NT2/D1 (cell line): ENCODE measurements at regions not wholly inside any gene's neighbourhood (a gene's known extent, or its start where the extent isn't known, plus 50 kb on each side); places are given as distances from the start of the nearest gene placed in this dataset.

Source experiments
- DNase-seq: peaks from one replicate; pipeline ENCODE4 v3.0.0-alpha.2; 2011; ENCODE audit warnings: low read depth, low spot score
- H3K27me3 ChIP-seq: 2 replicates; pipeline ENCODE4 v1.6.0; 2011; ENCODE audit warnings: mild to moderate bottlenecking; ENCODE audit not compliant: insufficient read length, insufficient read depth
- H3K36me3 ChIP-seq: 2 replicates; pipeline ENCODE4 v1.6.1; 2011; ENCODE audit warnings: mild to moderate bottlenecking, low read length, mixed read lengths; ENCODE audit not compliant: insufficient read depth, insufficient read length
- H3K4me1 ChIP-seq: 2 replicates; pipeline ENCODE4 v1.5.1; 2011; ENCODE audit not compliant: insufficient read depth, insufficient read length
- H3K4me3 ChIP-seq: 2 replicates; pipeline ENCODE4 v1.5.1; 2011; ENCODE audit warnings: low read depth; ENCODE audit not compliant: insufficient read length
- H3K9ac ChIP-seq: 2 replicates; pipeline ENCODE4 v1.6.0; 2011; ENCODE audit warnings: low read depth; ENCODE audit not compliant: insufficient read length
- H3K9me3 ChIP-seq: 2 replicates; pipeline ENCODE4 v1.5.1; 2011; ENCODE audit warnings: mild to moderate bottlenecking, low read length; ENCODE audit not compliant: insufficient read depth
- SUZ12 ChIP-seq: IDR thresholded peaks from 2 replicates; pipeline ENCODE4 v1.6.1; 2011; ENCODE audit not compliant: insufficient read length, insufficient read depth; ENCODE audit errors: extremely low read depth
- YY1 ChIP-seq: IDR thresholded peaks from 2 replicates; pipeline ENCODE4 v1.6.1; 2011; ENCODE audit not compliant: insufficient read length, insufficient read depth
- ZNF274 ChIP-seq: IDR thresholded peaks from 2 replicates; pipeline ENCODE4 v1.6.1; 2011; ENCODE audit warnings: mild to moderate bottlenecking, low read depth, low read length

DNA sequence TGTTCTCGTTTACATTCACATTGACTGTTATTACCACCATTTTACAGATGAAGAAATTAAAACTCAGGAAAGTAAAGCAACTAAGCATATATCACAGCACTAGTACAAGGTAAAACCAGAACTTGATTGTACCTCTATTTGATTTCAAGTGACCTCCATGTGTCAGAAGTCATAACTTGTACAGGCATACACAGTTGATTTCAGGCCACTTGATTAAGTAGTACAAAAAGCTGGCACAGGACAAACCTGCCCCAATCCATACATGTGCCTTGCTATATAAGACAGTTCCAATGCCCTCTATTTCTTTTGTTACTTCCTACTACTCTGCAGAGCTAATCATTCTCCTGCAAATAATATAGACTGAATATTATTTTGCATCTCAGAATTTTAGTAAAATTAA is 58.8 kb upstream of the VGLL2 start:
- Histone ChIP-seq H3K9me3 (no peaks in the 10 kb centered on the region), H3K9ac (no peak overlapping the region), H3K36me3 (no peaks in the 10 kb centered on the region), H3K27me3 (no peaks in the 10 kb centered on the region), H3K4me3 (no peak overlapping the region), H3K4me1 (no peaks in the 10 kb centered on the region)
- TF ChIP-seq ZNF274 (no peak), YY1 (no peak), SUZ12 (no peak)
- no peak for DNase-seq

DNA sequence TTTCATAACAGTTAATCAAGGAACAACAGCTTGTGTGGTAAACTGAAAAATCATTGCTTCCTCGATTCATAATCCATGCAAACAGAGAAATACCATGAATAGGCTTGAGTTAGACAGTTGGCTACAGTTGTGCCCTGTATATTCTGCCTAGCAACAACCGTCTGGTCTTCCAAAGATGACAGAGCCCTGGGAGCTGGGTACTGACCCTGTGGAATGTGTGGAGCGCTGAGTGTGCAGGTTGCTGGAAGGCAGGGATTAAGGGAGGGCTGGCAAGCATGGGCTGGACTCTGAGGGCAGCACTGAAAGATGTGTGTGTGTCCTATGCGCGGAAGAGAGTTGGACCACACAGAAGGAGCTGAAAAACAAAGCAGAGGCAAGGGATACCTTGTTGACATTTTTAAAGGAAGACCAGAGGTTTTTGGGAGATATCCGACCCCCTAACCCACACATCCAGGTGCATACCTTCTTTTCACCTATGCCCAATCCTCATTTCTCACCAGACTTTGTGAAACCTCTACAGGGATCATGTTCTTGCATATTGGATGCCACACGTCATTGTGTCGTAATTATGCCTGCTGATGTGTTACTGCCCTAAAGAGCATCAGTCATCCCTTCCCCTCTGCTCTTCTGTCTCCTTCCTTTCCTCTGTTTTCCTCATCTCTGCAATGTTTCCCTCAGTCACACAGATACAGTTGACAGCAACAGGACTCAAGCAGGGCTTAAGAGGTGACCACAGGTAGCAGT is 58.2 kb upstream of the VGLL2 start:
- Histone ChIP-seq H3K4me1 (no peaks in the 10 kb centered on the region), H3K4me3 (no peak overlapping the region), H3K27me3 (no peaks in the 10 kb centered on the region), H3K9me3 (no peaks in the 10 kb centered on the region), H3K36me3 (no peaks in the 10 kb centered on the region), H3K9ac (no peak overlapping the region)
- TF ChIP-seq SUZ12 (no peak), YY1 (no peak), ZNF274 (no peak)
- DNase-seq, result no peak

DNA sequence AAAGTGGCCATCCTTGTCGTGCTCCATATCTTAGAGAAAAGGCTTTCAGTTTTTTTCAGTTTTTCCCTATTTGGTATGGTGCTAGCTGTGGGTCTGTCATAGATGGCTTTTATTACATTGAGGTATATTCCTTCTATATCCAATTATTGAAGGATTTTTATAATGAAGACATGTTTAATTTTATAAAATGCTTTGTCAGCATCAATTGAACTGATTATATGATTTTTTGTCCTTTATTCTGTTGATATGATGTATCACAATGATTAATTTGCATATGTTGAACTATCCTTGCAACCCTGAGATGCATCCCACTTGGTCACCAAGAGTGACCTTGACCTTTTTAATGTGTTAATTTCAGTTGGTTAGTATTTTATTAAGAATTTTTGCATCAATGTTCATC is 55.1 kb upstream of the VGLL2 start:
- Histone ChIP-seq H3K36me3 (no peaks in the 10 kb centered on the region), H3K9ac (no peak overlapping the region), H3K27me3 (no peaks in the 10 kb centered on the region), H3K4me3 (no peak overlapping the region), H3K4me1 (no peaks in the 10 kb centered on the region), H3K9me3 (no peaks in the 10 kb centered on the region)
- DNase-seq, result no peak
- no peak for TF ChIP-seq ZNF274
- no peak for TF ChIP-seq SUZ12
- TF ChIP-seq YY1, result no peak

DNA sequence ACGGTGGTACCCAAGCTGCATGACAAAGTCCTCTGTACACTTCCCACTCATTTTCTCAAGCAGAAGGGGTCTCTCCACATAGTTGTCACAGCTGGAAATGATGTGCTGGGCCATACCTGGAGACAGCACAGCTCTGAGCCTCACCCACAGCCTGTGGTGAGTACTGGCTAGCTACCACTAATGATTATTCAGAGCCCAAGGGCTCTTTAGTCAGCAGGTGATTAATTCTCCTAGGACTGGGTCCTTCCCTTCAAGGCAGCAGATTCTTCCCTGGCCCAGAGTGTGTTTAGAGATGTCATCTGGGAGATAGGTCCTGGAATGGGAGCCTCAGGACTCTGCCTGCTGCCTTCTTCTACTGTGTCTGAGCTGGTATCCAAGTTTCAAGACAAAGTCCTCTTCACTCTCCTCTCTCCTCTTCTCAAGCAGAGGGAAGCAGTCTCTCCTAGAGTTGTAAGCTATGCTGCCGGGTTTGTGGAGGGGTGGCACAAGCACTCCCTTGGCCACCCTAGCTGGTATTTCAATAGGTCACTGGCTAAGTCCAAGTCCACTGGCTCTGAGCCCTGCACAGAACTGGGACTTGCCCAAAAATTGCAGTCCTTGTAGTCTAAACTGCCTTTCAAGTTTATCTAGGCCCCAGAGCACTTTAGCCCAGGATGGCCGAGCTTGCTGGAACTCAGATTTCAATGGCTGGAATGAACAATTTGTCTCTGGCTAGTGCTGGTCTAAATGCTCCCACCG is 49.8 kb upstream of the VGLL2 start:
- Histone ChIP-seq H3K36me3 (no peaks in the 10 kb centered on the region), H3K27me3 (no peaks in the 10 kb centered on the region), H3K4me3 (no peak overlapping the region), H3K9ac (no peak overlapping the region), H3K4me1 (no peaks in the 10 kb centered on the region), H3K9me3 (no peaks in the 10 kb centered on the region)
- no peak for DNase-seq
- TF ChIP-seq ZNF274, result no peak
- no peak for TF ChIP-seq YY1
